HG03460 (cell line): ENCODE measurements at regions not wholly inside any gene's neighbourhood (a gene's known extent, or its start where the extent isn't known, plus 50 kb on each side); places are given as distances from the start of the nearest gene placed in this dataset.

Source experiments
- ATAC-seq: cut with Tn5 transposase; IDR thresholded peaks from one replicate; pipeline ENCODE4 v1.9.1; 2021; ENCODE audit not compliant: unreplicated experiment

GRCh38 chr6:153645326-153645725, 393.7 kb upstream of the OPRM1 start:
- ATAC-seq, result no peak

GRCh38 chr6:153644000-153644399, 395.0 kb upstream of the OPRM1 start:
- no peak for ATAC-seq

- no peak for ATAC-seq
These were observed 404.6 kb upstream of the OPRM1 start for GRCh38 chr6:153634416-153634815.

DNA sequence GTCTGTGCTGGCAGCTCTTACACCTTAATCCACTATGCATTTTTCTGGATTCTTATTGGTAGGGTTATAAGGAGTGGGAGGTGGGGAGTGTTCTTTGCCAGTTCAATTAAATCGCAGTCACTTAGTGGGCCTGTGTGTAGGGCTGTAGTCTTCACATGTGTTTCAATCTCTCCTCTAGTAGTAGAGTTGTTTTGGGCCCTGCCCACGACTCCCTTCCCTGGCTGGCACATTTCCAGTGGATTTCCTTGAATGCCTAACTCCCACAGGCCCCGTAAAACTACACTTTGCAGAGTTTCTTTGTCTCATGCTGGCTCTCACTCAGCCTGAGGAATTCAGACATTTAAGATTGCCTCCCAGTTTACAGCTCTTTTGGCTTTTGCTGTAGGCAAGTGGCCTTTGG, 414.0 kb upstream of the OPRM1 start:
- no peak for ATAC-seq

DNA sequence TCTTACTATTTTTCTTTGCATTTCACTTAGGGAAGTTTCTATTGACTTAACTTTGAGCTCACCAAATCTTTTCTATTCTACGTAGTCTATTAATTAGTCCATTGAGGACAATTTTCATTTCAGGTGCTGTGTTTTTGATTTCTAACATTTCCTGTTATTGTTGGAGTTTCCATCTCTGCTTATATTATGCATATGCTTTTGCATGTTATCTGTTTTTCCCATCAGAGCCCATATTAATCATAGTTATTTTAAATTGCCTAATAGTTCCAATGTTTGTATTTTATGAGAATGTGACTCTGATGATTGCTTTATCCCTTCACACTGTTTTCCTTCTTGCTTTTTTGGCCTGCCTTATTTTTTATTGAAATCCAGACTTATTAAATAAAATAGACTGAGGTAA, 414.5 kb upstream of the OPRM1 start:
- no peak for ATAC-seq

GRCh38 chr6:153623496-153623895, 415.5 kb upstream of the OPRM1 start:
- no peak for ATAC-seq

DNA sequence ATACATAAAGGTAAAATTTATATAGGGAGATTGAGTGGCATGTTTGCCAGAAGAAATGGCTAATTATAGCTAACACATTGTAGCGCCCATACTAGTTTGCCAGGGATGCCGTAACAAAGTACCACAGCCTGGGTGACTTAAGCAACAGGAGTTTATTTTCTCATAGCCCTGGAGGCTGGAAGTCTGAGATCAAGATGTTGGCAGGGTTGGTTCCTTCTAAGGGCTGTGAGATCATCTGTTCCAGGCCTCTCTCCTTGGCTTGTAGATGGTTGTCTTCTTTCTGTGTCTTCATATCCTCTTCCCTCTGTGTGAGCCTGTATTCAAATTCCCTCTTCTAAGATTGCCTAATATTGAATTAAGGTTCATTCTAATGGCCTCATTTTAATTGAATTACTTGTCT, 417.5 kb upstream of the OPRM1 start:
- ATAC-seq, result no peak

DNA sequence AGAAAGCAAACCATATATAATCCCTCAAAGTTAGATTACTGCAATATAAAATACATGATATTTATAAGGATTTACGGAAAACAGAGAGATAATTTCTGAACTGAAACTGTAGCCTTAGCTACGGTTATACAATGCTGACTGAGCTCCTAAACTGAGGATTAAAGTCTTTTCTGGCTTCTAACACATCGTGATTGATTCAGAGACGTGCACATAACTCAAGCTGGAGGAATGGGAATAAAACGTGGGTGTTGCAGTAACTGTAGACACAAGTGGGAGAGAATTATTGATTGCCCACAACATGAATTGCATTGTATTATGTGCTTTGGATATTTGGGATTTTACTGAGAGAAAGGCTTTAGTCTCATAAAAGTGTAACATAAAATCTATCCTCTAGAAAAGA, 418.0 kb upstream of the OPRM1 start:
- ATAC-seq, result no peak

GRCh38 chr6:153618371-153619322, 420.4 kb upstream of the OPRM1 start:
- no peak for ATAC-seq

- ATAC-seq, result no peak
These were observed 422.5 kb upstream of the OPRM1 start for GRCh38 chr6:153616506-153616905.

DNA sequence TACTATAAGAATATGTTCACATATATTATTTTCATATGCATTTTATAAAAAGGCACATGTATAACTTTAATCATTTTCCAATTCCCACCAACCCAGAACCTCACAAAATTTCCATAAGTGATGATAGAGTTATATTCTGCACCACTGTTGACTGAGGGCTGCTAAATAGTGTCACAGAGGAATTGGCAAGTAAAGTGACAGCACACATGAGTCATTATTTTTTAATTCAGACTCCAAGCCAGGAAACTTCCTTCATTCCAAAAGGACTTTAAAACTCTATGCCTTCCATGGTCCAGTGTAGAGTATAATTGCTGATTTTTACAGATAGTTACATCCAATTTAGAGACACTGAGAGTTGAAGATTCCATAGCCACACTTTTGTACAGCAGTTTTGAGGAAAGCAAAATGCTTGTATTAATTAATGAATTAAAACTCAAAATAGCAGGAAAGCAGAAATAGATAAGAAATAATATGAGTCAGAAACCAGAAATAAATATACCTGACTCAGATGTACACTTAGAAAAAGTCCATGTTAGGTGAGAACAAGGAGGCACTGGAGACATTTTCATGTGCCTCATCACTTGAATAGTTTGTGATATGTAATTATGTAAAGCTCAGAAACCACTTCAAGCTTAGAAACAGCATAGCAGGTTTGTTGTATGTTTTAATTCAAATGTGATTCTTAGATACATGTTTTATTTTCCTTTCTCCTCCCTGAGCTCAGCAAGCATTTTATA, 425.2 kb upstream of the OPRM1 start:
- ATAC-seq, result no peak

DNA sequence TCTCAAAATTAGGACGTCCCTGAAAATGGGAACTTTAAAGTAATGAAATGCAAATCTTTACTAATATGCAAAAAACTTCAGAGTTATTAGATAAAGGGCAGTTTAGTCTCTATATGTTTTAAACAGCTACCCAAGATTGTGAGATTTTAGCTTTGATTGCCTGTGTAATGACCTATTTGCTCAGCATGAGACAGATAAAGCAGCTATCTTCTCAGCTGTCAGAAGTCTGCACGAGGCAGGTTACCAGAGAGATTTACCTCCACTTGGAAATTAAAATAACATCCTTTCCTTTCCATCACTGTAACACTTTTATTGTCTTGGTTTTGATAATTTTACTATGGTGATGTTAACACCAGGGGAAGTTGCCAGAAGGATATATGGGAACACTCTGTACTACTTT, 436.6 kb upstream of the OPRM1 start:
- no peak for ATAC-seq

DNA sequence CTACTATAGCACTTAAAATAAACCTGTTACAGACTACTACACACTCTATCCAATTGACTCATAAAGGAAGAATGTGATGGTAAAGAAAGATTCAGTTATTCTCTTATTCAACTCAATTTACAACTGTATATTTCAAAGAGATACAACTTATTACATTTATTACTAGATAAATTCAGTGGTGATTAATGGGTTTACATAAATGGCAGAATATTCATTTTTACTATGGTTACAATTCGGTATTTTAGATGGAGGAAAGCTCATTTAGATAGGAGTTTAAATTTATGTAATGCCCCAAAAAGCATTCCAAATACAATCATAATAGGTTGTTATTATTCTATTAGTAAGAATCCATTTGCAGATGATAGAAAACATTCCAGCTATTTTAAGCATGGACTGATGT, 439.1 kb upstream of the OPRM1 start:
- no peak for ATAC-seq

DNA sequence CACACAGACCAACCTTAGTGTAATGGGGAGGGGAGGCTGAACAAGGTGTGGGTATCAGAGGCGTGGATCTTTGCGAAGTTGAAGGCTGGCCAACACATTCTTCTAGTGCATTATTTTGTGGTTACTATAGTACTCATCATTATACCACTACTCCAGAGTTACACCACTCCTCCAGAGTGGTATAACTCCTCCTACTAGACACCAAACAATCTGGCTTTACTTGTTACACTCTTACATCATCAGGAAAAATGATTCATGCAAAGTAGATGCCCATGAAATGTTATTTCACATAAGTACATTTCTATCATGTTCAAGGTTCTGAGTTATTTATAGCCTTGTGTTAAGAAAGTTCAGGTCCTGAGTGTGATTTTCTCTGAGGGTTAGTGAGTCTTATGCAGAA, 443.1 kb upstream of the OPRM1 start:
- no peak for ATAC-seq

- no peak for ATAC-seq
These were observed 444.2 kb upstream of the OPRM1 start for GRCh38 chr6:153594871-153595270.

- no peak for ATAC-seq
These were observed 447.9 kb upstream of the OPRM1 start for GRCh38 chr6:153591159-153591558.

DNA sequence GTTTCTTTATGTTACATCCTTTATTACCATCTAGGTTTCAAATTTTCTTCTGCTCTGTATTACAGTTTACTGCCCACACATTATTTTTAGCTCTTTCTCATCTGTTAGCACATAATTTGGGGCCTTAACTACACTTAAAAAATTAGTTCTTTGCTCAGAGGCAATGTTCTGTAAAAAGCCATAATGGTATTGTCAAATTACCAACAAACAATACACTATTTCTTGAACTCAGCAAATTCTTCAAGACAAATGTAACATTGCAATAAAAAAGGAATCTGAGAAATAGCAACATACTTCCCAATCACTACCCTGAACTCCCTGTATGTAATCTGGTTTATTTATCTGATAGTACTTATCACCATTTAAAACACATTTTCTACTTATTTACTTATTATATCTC, 448.6 kb upstream of the OPRM1 start:
- no peak for ATAC-seq

DNA sequence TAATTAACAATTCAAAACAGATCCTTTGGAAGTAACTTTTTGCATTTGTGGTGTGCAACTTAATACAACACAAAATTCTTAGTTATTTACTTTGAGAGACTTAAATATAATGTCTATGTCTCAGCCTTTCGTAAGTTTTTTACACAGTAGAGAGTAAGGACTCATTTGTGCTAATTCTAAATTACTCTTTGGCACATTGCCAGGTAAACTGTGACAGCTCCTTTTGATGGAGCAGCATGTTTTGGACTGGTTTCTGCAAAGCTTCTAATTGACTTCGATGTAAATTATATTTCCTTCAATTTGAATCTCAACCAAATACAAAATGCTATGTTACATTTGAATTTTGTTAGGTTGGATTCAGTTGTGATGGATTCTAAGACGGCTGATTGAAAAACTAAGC, 450.7 kb upstream of the OPRM1 start:
- no peak for ATAC-seq

DNA sequence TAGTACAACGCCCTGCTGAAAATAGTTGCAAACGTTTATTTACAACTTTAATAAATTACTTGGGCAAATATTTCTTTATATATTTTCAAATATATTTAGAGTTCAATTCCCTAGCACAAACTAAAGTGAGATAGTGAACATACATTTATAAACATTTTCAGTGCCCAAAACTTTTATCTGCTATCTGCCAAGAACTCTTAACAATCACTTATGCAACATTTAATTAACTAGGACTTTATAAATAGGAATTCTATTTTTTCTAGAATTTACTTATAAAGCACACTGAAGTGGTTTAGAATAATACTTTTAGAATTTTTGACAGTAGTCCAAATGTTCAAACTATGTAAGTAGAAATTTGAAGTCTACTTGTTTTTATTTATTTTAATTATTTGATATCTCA, 452.6 kb upstream of the RGS17 start:
- ATAC-seq, result no peak

- ATAC-seq, result no peak
These were observed 449.7 kb upstream of the RGS17 start for GRCh38 chr6:153580776-153581175.

GRCh38 chr6:153575528-153575927, 444.4 kb upstream of the RGS17 start:
- ATAC-seq, result no peak

DNA sequence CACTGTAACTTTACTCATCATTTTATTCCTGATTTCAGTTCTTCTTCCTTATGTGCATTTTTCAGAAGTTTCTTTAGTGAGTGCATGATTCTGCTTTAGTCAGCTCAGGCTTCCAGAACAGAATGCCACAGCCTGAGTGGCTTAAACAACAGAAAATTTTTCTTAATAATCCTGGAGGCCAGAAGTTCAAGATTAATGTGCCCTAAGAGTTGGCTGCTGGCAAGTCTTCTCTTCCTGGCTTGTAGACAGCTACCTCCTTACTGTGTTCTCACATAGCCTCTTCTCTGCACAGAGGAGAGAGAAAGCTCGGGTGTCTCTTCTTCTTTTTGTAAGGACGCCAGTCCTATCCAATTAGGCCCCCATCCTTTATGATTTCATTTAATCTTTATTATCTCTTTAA, 443.1 kb upstream of the RGS17 start:
- no peak for ATAC-seq
